Lower leg skin (tissue), 3 donors: ENCODE measurements at regions not wholly inside any gene's neighbourhood (a gene's known extent, or its start where the extent isn't known, plus 50 kb on each side); places are given as distances from the start of the nearest gene placed in this dataset.

Source experiments
- POLR2A ChIP-seq, 2 donors: fragments of 450-650 bp; IDR thresholded peaks; one replicate each; pipeline ENCODE4 v1.6.1; 2016 to 2017; ENCODE audit warnings: antibody characterized with exemption in 2 of 2, mild to moderate bottlenecking in 1 of 2, moderate library complexity in 1 of 2
- TF ChIP-seq, protein P1 (sequence below), 3 donors: fragments of 450-650 bp; IDR thresholded peaks; one replicate each; pipeline ENCODE4 v1.5.1; 2016; ENCODE audit warnings: antibody characterized with exemption in 3 of 3, mild to moderate bottlenecking in 3 of 3, moderate library complexity in 2 of 3

DNA sequence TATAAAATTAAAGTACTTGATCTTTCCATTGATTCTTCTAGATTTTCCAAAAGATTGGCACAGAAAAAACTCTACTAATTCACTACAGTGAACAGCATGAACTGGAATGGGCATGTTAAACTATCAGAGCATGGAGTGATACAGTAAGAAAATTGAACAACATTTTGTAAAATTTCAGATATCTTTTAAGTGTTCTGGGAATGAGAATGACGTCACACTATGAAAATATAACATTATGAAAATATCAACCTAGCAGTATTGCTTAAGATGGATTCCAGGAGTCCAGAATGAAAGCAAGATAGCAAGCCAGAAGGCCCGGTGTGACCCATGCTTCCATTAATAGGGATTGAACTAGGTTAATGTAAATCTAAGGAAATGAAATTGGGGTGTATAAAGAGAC is 319.9 kb downstream of the GABRG1 start:
- TF ChIP-seq, protein P1, sequence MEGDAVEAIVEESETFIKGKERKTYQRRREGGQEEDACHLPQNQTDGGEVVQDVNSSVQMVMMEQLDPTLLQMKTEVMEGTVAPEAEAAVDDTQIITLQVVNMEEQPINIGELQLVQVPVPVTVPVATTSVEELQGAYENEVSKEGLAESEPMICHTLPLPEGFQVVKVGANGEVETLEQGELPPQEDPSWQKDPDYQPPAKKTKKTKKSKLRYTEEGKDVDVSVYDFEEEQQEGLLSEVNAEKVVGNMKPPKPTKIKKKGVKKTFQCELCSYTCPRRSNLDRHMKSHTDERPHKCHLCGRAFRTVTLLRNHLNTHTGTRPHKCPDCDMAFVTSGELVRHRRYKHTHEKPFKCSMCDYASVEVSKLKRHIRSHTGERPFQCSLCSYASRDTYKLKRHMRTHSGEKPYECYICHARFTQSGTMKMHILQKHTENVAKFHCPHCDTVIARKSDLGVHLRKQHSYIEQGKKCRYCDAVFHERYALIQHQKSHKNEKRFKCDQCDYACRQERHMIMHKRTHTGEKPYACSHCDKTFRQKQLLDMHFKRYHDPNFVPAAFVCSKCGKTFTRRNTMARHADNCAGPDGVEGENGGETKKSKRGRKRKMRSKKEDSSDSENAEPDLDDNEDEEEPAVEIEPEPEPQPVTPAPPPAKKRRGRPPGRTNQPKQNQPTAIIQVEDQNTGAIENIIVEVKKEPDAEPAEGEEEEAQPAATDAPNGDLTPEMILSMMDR (IDR thresholded peaks at IDR 0.05) = no peak
- TF ChIP-seq POLR2A (IDR thresholded peaks at IDR 0.05) = no peak
